Smooth muscle cell (in vitro differentiated cells): ENCODE measurements at regions not wholly inside any gene's neighbourhood (a gene's known extent, or its start where the extent isn't known, plus 50 kb on each side); places are given as distances from the start of the nearest gene placed in this dataset.

ENCODE experiments used
- DNase-seq: peaks from one replicate; lab custom pipeline; 2025; ENCODE audit not compliant: unreplicated experiment; lab: John Stamatoyannopoulos, UW
- H2AFZ ChIP-seq: fragments of 200-600 bp; sonication (generic); 2 replicates; pipeline ENCODE4 v1.6.0; 2016; ENCODE audit warnings: antibody characterized with exemption, low read depth, mild to moderate bottlenecking
- H3F3A ChIP-seq: fragments of 200-600 bp; sonication (generic); 2 replicates; pipeline ENCODE4 v1.6.0; 2017; ENCODE audit warnings: antibody characterized with exemption, low read depth
- H3K27ac ChIP-seq: fragments of 200-600 bp; sonication (generic); 2 replicates; pipeline ENCODE4 v1.5.1; 2016; ENCODE audit warnings: low read depth, mild to moderate bottlenecking
- H3K27me3 ChIP-seq: fragments of 200-600 bp; sonication (generic); 2 replicates; pipeline ENCODE4 v1.6.1; 2016; ENCODE audit warnings: low read depth, mild to moderate bottlenecking
- H3K36me3 ChIP-seq: fragments of 200-600 bp; sonication (generic); 2 replicates; pipeline ENCODE4 v1.5.1; 2016; ENCODE audit warnings: low read depth
- H3K4me1 ChIP-seq: fragments of 200-600 bp; sonication (generic); 2 replicates; pipeline ENCODE4 v1.5.1; 2016; ENCODE audit warnings: low read depth
- H3K4me2 ChIP-seq: fragments of 200-600 bp; sonication (generic); 2 replicates; pipeline ENCODE4 v1.6.0; 2016; ENCODE audit warnings: mild to moderate bottlenecking
- H3K4me3 ChIP-seq: fragments of 200-600 bp; sonication (generic); 2 replicates; pipeline ENCODE4 v1.5.1; 2016; ENCODE audit warnings: mild to moderate bottlenecking
- H3K79me2 ChIP-seq: fragments of 200-600 bp; sonication (generic); 2 replicates; pipeline ENCODE4 v1.6.0; 2016; ENCODE audit warnings: low read depth, mild to moderate bottlenecking
- H3K9ac ChIP-seq: fragments of 200-600 bp; sonication (generic); 2 replicates; pipeline ENCODE4 v1.6.0; 2016; ENCODE audit warnings: low read depth
- H3K9me3 ChIP-seq: fragments of 200-600 bp; sonication (generic); replicated peaks from 2 replicates; pipeline ENCODE4 v1.5.1; 2016; ENCODE audit warnings: low read depth
- H4K20me1 ChIP-seq: fragments of 200-600 bp; sonication (generic); 2 replicates; pipeline ENCODE4 v1.6.0; 2016; ENCODE audit warnings: low read depth
- CTCF ChIP-seq: fragments of 200-600 bp; sonication (generic); IDR thresholded peaks from 2 replicates; pipeline ENCODE4 v1.5.1; 2017; ENCODE audit warnings: borderline replicate concordance, mild to moderate bottlenecking, antibody characterized with exemption; ENCODE audit not compliant: insufficient read depth, poor library complexity, severe bottlenecking
- WGBS: methylation state at CpG from one replicate; pipeline ENCODE4 v1.1.7; 2016; ENCODE audit warnings: low lambda C conversion rate; 5-methylcytosine and 5-hydroxymethylcytosine counted together

GRCh38 chr14:34038358-34039057, 87.6 kb upstream of the EGLN3 start:
- Histone ChIP-seq H3K9ac (no peak overlapping the region), H3F3A (no peaks in the 10 kb centered on the region), H3K9me3 (no peaks in the 10 kb centered on the region), H3K27me3 (no peaks in the 10 kb centered on the region), H3K36me3 (no peaks in the 10 kb centered on the region), H3K4me2 (no peak overlapping the region), H2AFZ (no peak overlapping the region), H3K4me3 (no peak overlapping the region), H3K27ac (peak overlapping the region; percentile 30), H3K4me1 (no peaks in the 10 kb centered on the region), H3K79me2 (no peaks in the 10 kb centered on the region), H4K20me1 (no peaks in the 10 kb centered on the region)
- WGBS: 42% methylated on average over 6 of the region's 6 CpGs
- TF ChIP-seq CTCF: no peak
- no peak for DNase-seq

- H3K9me3 ChIP-seq: no peaks in the 10 kb centered on the region
- no peak for TF ChIP-seq CTCF
- H3K4me2 ChIP-seq: no peak overlapping the region
- DNase-seq: no peak
- H4K20me1 ChIP-seq: no peaks in the 10 kb centered on the region
- no peak overlapping the region for H3K9ac ChIP-seq
- no peaks in the 10 kb centered on the region for H3K36me3 ChIP-seq
- H3K27ac ChIP-seq: no peak overlapping the region
- H3F3A ChIP-seq: no peaks in the 10 kb centered on the region
- no peaks in the 10 kb centered on the region for H3K27me3 ChIP-seq
- H2AFZ ChIP-seq: no peak overlapping the region
- H3K4me1 ChIP-seq: no peaks in the 10 kb centered on the region
- H3K79me2 ChIP-seq: no peaks in the 10 kb centered on the region
- H3K4me3 ChIP-seq: no peak overlapping the region
- WGBS: 96% methylated on average over 2 of the region's 2 CpGs
Observed at GRCh38 chr14:34036319-34036766, 85.5 kb upstream of the EGLN3 start.

GRCh38 chr14:34035934-34036250, 85.0 kb upstream of the EGLN3 start:
- no peaks in the 10 kb centered on the region for H4K20me1 ChIP-seq
- no peaks in the 10 kb centered on the region for H3F3A ChIP-seq
- no peak overlapping the region for H3K4me3 ChIP-seq
- no peak overlapping the region for H3K9ac ChIP-seq
- no peak overlapping the region for H3K4me2 ChIP-seq
- peak overlapping the region; percentile 2 for H2AFZ ChIP-seq
- 100% methylated on average over 1 of the region's 1 CpG for WGBS
- H3K4me1 ChIP-seq: no peaks in the 10 kb centered on the region
- H3K36me3 ChIP-seq: no peaks in the 10 kb centered on the region
- H3K27ac ChIP-seq: no peak overlapping the region
- H3K79me2 ChIP-seq: no peaks in the 10 kb centered on the region
- H3K27me3 ChIP-seq: no peaks in the 10 kb centered on the region
- TF ChIP-seq CTCF: no peak
- no peak for DNase-seq
- H3K9me3 ChIP-seq: no peaks in the 10 kb centered on the region
